ENCODE measurements at regions not wholly inside any gene's neighbourhood (a gene's known extent, or its start where the extent isn't known, plus 50 kb on each side); places are given as distances from the start of the nearest gene placed in this dataset.

DNA sequence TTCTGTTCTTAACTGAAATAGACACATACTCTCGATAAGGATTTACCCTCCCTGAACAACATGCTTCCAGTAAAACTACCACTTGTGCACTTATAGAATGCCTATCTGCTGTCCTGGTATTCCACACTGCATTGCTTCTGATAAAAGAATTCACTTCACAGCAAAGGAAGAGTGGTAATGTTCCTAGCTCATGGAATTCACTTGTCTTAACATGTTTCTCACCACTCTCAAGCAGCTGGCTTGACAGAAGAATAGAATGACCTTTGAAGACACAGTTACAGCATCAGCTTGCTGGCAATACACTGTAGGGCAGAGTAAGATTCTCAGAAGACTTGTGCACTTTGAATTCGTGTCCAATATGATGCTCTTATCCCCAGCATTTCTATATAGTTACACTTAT is 524.1 kb upstream of the CNTNAP5 start:
- Histone ChIP-seq H3K4me1 (ENCODE audit: control insufficient read depth in 2 of 3, insufficient read depth in 2 of 3, low read depth in 1 of 3, low read length in 3 of 3) (no peaks in the 10 kb centered on the region), H3K4me3 (ENCODE audit: low read length in 3 of 3) (no peak overlapping the region), H3K9ac (ENCODE audit: low read length in 3 of 3) (no peak overlapping the region), H3K27ac (ENCODE audit: low read depth in 2 of 2, low read length in 2 of 2) (no peak overlapping the region), H3K27me3 (ENCODE audit: control insufficient read depth, insufficient read depth, low read length) (no peaks in the 10 kb centered on the region), H3K9me3 (ENCODE audit: control insufficient read depth in 2 of 3, insufficient read depth in 1 of 3, low read length in 3 of 3) (no peaks in the 10 kb centered on the region), H3K36me3 (ENCODE audit: control insufficient read depth in 2 of 3, insufficient read depth in 3 of 3, low read length in 3 of 3) (no peaks in the 10 kb centered on the region)
- intact Hi-C loops (cut with DNase I), result no loop called here
- no peak for DNase-seq
- TF ChIP-seq, protein P1, sequence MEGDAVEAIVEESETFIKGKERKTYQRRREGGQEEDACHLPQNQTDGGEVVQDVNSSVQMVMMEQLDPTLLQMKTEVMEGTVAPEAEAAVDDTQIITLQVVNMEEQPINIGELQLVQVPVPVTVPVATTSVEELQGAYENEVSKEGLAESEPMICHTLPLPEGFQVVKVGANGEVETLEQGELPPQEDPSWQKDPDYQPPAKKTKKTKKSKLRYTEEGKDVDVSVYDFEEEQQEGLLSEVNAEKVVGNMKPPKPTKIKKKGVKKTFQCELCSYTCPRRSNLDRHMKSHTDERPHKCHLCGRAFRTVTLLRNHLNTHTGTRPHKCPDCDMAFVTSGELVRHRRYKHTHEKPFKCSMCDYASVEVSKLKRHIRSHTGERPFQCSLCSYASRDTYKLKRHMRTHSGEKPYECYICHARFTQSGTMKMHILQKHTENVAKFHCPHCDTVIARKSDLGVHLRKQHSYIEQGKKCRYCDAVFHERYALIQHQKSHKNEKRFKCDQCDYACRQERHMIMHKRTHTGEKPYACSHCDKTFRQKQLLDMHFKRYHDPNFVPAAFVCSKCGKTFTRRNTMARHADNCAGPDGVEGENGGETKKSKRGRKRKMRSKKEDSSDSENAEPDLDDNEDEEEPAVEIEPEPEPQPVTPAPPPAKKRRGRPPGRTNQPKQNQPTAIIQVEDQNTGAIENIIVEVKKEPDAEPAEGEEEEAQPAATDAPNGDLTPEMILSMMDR (IDR thresholded peaks at IDR 0.05; ENCODE audit: borderline replicate concordance, extremely low read depth, insufficient read depth), result no peak
- FAIRE-seq, result no peak

DNA sequence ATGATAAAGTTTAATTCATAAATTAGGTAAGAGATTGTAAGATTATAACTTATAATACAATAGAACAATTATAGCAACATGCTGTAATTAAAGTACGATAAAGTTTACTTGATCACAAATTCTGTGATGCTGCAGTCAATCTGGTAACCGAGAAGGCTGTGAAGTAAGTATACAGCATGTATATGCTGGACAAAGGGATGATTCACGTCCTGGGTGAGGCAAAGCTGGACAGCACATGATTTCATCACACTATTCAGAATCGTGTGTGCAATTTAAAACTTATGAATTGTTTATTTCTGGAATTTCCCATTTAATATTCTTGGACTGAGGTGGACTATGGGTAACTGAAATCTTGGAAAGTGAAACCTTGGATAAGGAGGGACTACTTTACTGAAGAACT is 522.2 kb upstream of the CNTNAP5 start:
- intact Hi-C loops (cut with DNase I), result no loop called here
- TF ChIP-seq, protein P1 (IDR thresholded peaks at IDR 0.05; ENCODE audit: borderline replicate concordance, extremely low read depth, insufficient read depth), result no peak
- Histone ChIP-seq H3K36me3 (ENCODE audit: control insufficient read depth in 2 of 3, insufficient read depth in 3 of 3, low read length in 3 of 3) (no peaks in the 10 kb centered on the region), H3K27me3 (ENCODE audit: control insufficient read depth, insufficient read depth, low read length) (no peaks in the 10 kb centered on the region), H3K4me1 (ENCODE audit: control insufficient read depth in 2 of 3, insufficient read depth in 2 of 3, low read depth in 1 of 3, low read length in 3 of 3) (no peaks in the 10 kb centered on the region), H3K27ac (ENCODE audit: low read depth in 2 of 2, low read length in 2 of 2) (no peak overlapping the region), H3K9ac (ENCODE audit: low read length in 3 of 3) (no peak overlapping the region), H3K4me3 (ENCODE audit: low read length in 3 of 3) (no peak overlapping the region), H3K9me3 (ENCODE audit: control insufficient read depth in 2 of 3, insufficient read depth in 1 of 3, low read length in 3 of 3) (no peaks in the 10 kb centered on the region)
- DNase-seq (no peak), FAIRE-seq (no peak)

DNA sequence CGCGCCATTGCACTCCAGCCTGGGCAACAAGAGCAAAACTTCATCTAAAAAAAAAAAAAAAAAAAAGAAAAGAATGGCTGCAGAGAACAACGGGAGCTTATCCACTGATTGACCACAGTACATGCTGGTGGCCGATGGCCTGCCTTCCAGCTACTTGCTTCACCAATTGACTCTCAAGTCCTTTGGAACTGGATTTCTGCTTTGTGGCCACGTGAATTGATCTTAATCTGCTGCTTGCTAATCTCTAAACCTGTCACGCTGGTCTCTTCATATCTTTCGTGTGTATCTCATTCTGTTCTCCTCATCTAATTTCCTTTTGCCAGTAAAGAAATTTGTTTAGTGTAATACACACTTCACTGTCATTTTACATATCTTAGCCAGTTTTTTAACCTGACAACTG is 512.5 kb upstream of the CNTNAP5 start:
- FAIRE-seq (no peak), DNase-seq (no peak)
- H3K27ac ChIP-seq (ENCODE audit: low read depth in 2 of 2, low read length in 2 of 2), result no peak overlapping the region
- no peak overlapping the region for H3K4me3 ChIP-seq (ENCODE audit: low read length in 3 of 3)
- H3K27me3 ChIP-seq (ENCODE audit: control insufficient read depth, insufficient read depth, low read length), result no peaks in the 10 kb centered on the region
- H3K9ac ChIP-seq (ENCODE audit: low read length in 3 of 3), result no peak overlapping the region
- H3K4me1 ChIP-seq (ENCODE audit: control insufficient read depth in 2 of 3, insufficient read depth in 2 of 3, low read depth in 1 of 3, low read length in 3 of 3), result no peaks in the 10 kb centered on the region
- no peaks in the 10 kb centered on the region for H3K36me3 ChIP-seq (ENCODE audit: control insufficient read depth in 2 of 3, insufficient read depth in 3 of 3, low read length in 3 of 3)
- TF ChIP-seq, protein P1 (IDR thresholded peaks at IDR 0.05; ENCODE audit: borderline replicate concordance, extremely low read depth, insufficient read depth), result no peak
- H3K9me3 ChIP-seq (ENCODE audit: control insufficient read depth in 2 of 3, insufficient read depth in 1 of 3, low read length in 3 of 3), result no peaks in the 10 kb centered on the region
- intact Hi-C loops (cut with DNase I), result no loop called here

DNA sequence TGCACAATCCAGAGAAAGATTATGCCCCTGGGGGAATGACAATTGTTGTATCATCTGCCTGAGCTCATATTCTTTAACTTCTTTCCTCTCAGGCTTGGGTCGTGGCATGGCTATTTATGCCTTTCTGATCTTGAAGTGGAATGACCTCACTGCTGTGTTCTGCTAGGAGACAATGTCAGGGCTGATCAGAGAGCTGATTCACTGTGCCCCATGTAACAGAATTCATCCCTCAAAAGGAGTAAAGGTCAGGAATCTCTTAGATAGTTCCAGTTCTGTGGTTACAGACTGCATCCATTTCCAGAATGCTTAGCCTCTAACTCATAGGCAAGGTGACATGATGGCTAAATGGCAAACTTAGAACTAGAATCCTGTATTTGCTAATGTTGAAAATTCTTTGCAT is 511.7 kb upstream of the CNTNAP5 start:
- intact Hi-C loops (cut with DNase I), result no loop called here
- Histone ChIP-seq H3K4me3 (ENCODE audit: low read length in 3 of 3) (no peak overlapping the region), H3K4me1 (ENCODE audit: control insufficient read depth in 2 of 3, insufficient read depth in 2 of 3, low read depth in 1 of 3, low read length in 3 of 3) (no peaks in the 10 kb centered on the region), H3K27ac (ENCODE audit: low read depth in 2 of 2, low read length in 2 of 2) (no peak overlapping the region), H3K36me3 (ENCODE audit: control insufficient read depth in 2 of 3, insufficient read depth in 3 of 3, low read length in 3 of 3) (no peaks in the 10 kb centered on the region), H3K9me3 (ENCODE audit: control insufficient read depth in 2 of 3, insufficient read depth in 1 of 3, low read length in 3 of 3) (no peaks in the 10 kb centered on the region), H3K9ac (ENCODE audit: low read length in 3 of 3) (no peak overlapping the region), H3K27me3 (ENCODE audit: control insufficient read depth, insufficient read depth, low read length) (no peaks in the 10 kb centered on the region)
- DNase-seq, result no peak
- TF ChIP-seq, protein P1 (IDR thresholded peaks at IDR 0.05; ENCODE audit: borderline replicate concordance, extremely low read depth, insufficient read depth), result no peak
- FAIRE-seq, result no peak
